GM12891 (cell line): ENCODE measurements at regions not wholly inside any gene's neighbourhood (a gene's known extent, or its start where the extent isn't known, plus 50 kb on each side); places are given as distances from the start of the nearest gene placed in this dataset.

Source experiments
- PAX5 ChIP-seq: IDR thresholded peaks from 2 replicates; pipeline ENCODE4 v1.6.1; 2011; ENCODE audit warnings: low read length, moderate library complexity, mild to moderate bottlenecking; ENCODE audit not compliant: insufficient read depth, severe bottlenecking
- POLR2A ChIP-seq: IDR thresholded peaks from 2 replicates; pipeline ENCODE4 v1.6.1; 2011; ENCODE audit warnings: low read depth, low read length, control low read depth
- POLR2AphosphoS5 ChIP-seq: IDR thresholded peaks from 2 replicates; pipeline ENCODE4 v1.6.1; 2011; ENCODE audit warnings: low read depth, low read length, control low read depth
- SPI1 ChIP-seq: IDR thresholded peaks from 2 replicates; pipeline ENCODE4 v1.6.1; 2011; ENCODE audit warnings: low read depth, low read length, control low read depth

GRCh38 chr3:75188962-75189361 is 475.2 kb upstream of the FRG2C start:
- TF ChIP-seq POLR2A: no peak
- TF ChIP-seq PAX5: no peak
- no peak for TF ChIP-seq POLR2AphosphoS5
- no peak for TF ChIP-seq SPI1
